Fibroblast of skin of left biceps (primary cell): ENCODE measurements at regions not wholly inside any gene's neighbourhood (a gene's known extent, or its start where the extent isn't known, plus 50 kb on each side); places are given as distances from the start of the nearest gene placed in this dataset.
"Not testable (repeated sequence)": the region's sequence is repeated elsewhere in the genome, so short reads cannot be mapped to it uniquely, and the experiment has no call there.

ENCODE experiments used
- DNase-seq, 2 experiments: peaks; one replicate each; pipeline ENCODE4 v3.0.0-alpha.2; 2013; ENCODE audit warnings: low read depth in 2 of 2

GRCh38 chr18:47679864-47680263 lies 250.6 kb downstream of the SMAD2 start:
- DNase-seq = no peak

GRCh38 chr18:47677952-47678351 lies 252.5 kb downstream of the SMAD2 start:
- DNase-seq = no peak

GRCh38 chr18:47669815-47670214 lies 260.6 kb downstream of the SMAD2 start:
- DNase-seq = no peak

GRCh38 chr18:47658498-47658897 lies 272.0 kb downstream of the SMAD2 start:
- no peak for DNase-seq

GRCh38 chr18:47654988-47655387 lies 275.5 kb downstream of the SMAD2 start:
- no peak for DNase-seq

GRCh38 chr18:47644896-47645295 lies 285.6 kb downstream of the SMAD2 start:
- DNase-seq = no peak

GRCh38 chr18:47637551-47637950 lies 292.9 kb downstream of the SMAD2 start:
- DNase-seq = not testable (repeated sequence)

GRCh38 chr18:47635416-47635815 lies 295.0 kb downstream of the SMAD2 start:
- no peak for DNase-seq

GRCh38 chr18:47632970-47633635 lies 297.4 kb downstream of the SMAD2 start:
- no peak for DNase-seq

GRCh38 chr18:47628893-47629292 lies 301.6 kb downstream of the SMAD2 start:
- DNase-seq = no peak

GRCh38 chr18:47628240-47628781 lies 302.1 kb downstream of the SMAD2 start:
- no peak for DNase-seq

- DNase-seq = no peak
These were observed 303.4 kb downstream of the SMAD2 start for GRCh38 chr18:47627030-47627429.

- no peak for DNase-seq
These were observed 310.5 kb downstream of the SMAD2 start for GRCh38 chr18:47619771-47620448.

GRCh38 chr18:47618758-47619157 lies 311.7 kb downstream of the SMAD2 start:
- no peak for DNase-seq

- no peak for DNase-seq
These were observed 315.4 kb downstream of the SMAD2 start for GRCh38 chr18:47615043-47615442.

- no peak for DNase-seq
These were observed 316.5 kb downstream of the SMAD2 start for GRCh38 chr18:47613929-47614328.

GRCh38 chr18:47611649-47612048 lies 318.8 kb downstream of the SMAD2 start:
- no peak for DNase-seq

- DNase-seq = no peak
These were observed 323.9 kb downstream of the SMAD2 start for GRCh38 chr18:47606526-47606925.

- no peak for DNase-seq
These were observed 325.4 kb downstream of the SMAD2 start for GRCh38 chr18:47605093-47605492.

- no peak for DNase-seq
These were observed 326.4 kb downstream of the SMAD2 start for GRCh38 chr18:47604021-47604420.

GRCh38 chr18:47603158-47603557 lies 327.3 kb downstream of the SMAD2 start:
- no peak for DNase-seq

- no peak for DNase-seq
These were observed 328.1 kb downstream of the SMAD2 start for GRCh38 chr18:47602273-47602897.
